Endothelial cell of umbilical vein (primary cell): ENCODE measurements at regions not wholly inside any gene's neighbourhood (a gene's known extent, or its start where the extent isn't known, plus 50 kb on each side); places are given as distances from the start of the nearest gene placed in this dataset.

ENCODE experiments used
- EZH2 ChIP-seq: IDR thresholded peaks from 2 replicates; pipeline ENCODE4 v1.6.1; 2012; ENCODE audit warnings: borderline replicate concordance, low read depth, mild to moderate bottlenecking, moderate library complexity, low read length, inconsistent platforms; ENCODE audit not compliant: severe bottlenecking
- POLR2A ChIP-seq: IDR thresholded peaks from 2 replicates; pipeline ENCODE4 v1.6.1; 2012; ENCODE audit warnings: low read depth, mild to moderate bottlenecking, control low read depth, low read length
- POLR2AphosphoS5 ChIP-seq: IDR thresholded peaks from 2 replicates; pipeline ENCODE4 v1.6.1; 2012; ENCODE audit warnings: low read depth, mild to moderate bottlenecking, control low read depth, low read length, moderate library complexity; ENCODE audit not compliant: insufficient read depth
- TF ChIP-seq, protein P1 (sequence below), 2 donors: IDR thresholded peaks; 1 replicate in 1 of 2; 2 replicates in 1 of 2; pipeline ENCODE4 v1.5.1; 2011; ENCODE audit warnings: low read length in 2 of 2, mild to moderate bottlenecking in 2 of 2, moderate library complexity in 2 of 2, control low read depth in 1 of 2, inconsistent platforms in 1 of 2, low read depth in 1 of 2; ENCODE audit not compliant: insufficient read depth in 1 of 2; ENCODE audit errors: extremely low read depth in 1 of 2
- TF ChIP-seq, protein P2 (sequence below): IDR thresholded peaks from 2 replicates; pipeline ENCODE4 v1.6.1; 2011; ENCODE audit not compliant: insufficient read depth, insufficient read length

DNA sequence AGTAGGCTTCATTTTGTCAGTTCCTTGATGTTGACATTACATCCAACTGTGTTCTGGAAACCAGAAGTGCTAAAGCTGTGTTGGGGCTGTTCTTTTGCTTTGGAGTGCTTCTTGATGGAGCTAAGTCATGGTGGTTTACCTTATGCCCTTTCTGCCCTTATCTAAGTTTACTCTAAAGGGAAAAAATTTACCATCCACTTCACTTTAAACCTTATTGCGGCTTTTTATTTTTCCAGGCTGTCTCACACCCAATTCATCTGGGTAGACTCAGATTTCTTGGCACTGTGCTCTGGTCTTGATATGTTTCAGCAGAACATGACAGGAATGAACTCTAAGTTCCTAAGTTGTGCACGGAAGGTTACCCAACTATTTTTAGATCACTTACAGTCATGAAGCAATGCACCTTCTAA lies 104.7 kb upstream of the TTC29 start:
- TF ChIP-seq, protein P1, sequence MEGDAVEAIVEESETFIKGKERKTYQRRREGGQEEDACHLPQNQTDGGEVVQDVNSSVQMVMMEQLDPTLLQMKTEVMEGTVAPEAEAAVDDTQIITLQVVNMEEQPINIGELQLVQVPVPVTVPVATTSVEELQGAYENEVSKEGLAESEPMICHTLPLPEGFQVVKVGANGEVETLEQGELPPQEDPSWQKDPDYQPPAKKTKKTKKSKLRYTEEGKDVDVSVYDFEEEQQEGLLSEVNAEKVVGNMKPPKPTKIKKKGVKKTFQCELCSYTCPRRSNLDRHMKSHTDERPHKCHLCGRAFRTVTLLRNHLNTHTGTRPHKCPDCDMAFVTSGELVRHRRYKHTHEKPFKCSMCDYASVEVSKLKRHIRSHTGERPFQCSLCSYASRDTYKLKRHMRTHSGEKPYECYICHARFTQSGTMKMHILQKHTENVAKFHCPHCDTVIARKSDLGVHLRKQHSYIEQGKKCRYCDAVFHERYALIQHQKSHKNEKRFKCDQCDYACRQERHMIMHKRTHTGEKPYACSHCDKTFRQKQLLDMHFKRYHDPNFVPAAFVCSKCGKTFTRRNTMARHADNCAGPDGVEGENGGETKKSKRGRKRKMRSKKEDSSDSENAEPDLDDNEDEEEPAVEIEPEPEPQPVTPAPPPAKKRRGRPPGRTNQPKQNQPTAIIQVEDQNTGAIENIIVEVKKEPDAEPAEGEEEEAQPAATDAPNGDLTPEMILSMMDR (IDR thresholded peaks at IDR 0.05; ENCODE audit: extremely low read depth in 1 of 2, insufficient read depth in 1 of 2, low read depth in 1 of 2, low read length in 2 of 2): no peak
- no peak for TF ChIP-seq EZH2
- no peak for TF ChIP-seq POLR2A
- TF ChIP-seq, protein P2, sequence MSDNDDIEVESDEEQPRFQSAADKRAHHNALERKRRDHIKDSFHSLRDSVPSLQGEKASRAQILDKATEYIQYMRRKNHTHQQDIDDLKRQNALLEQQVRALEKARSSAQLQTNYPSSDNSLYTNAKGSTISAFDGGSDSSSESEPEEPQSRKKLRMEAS: no peak
- TF ChIP-seq POLR2AphosphoS5: no peak
